ENCODE measurements at regions not wholly inside any gene's neighbourhood (a gene's known extent, or its start where the extent isn't known, plus 50 kb on each side); places are given as distances from the start of the nearest gene placed in this dataset.

DNA sequence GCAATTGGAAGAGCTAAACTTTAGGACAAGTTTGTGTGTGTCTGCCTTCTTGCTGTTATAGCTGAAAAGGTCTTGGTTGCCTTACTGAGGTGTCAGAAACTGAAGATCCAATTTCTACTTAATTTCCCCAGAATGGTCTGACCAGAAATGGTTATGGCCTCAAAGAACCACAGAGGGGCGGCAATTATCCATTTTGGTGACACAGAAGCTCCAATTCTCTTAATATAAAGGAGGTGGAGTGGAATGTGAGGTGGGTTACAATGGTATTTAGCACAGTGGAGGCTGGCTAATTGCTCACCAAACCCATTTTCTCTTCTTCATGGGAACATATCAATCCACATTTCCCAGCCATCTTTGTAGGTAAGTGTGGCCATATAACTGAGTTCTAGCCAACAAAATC lies 1157.2 kb downstream of the OLFM4 start:
- Histone ChIP-seq H3K9me3 (no peaks in the 10 kb centered on the region), H3K4me3 (no peak overlapping the region), H3K27me3 (no peaks in the 10 kb centered on the region), H3K36me3 (no peaks in the 10 kb centered on the region), H3K4me1 (no peaks in the 10 kb centered on the region), H3K27ac (no peak overlapping the region)
- TF ChIP-seq POLR2AphosphoS5 (IDR thresholded peaks at IDR 0.05): no peak
- TF ChIP-seq, protein P1, sequence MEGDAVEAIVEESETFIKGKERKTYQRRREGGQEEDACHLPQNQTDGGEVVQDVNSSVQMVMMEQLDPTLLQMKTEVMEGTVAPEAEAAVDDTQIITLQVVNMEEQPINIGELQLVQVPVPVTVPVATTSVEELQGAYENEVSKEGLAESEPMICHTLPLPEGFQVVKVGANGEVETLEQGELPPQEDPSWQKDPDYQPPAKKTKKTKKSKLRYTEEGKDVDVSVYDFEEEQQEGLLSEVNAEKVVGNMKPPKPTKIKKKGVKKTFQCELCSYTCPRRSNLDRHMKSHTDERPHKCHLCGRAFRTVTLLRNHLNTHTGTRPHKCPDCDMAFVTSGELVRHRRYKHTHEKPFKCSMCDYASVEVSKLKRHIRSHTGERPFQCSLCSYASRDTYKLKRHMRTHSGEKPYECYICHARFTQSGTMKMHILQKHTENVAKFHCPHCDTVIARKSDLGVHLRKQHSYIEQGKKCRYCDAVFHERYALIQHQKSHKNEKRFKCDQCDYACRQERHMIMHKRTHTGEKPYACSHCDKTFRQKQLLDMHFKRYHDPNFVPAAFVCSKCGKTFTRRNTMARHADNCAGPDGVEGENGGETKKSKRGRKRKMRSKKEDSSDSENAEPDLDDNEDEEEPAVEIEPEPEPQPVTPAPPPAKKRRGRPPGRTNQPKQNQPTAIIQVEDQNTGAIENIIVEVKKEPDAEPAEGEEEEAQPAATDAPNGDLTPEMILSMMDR (IDR thresholded peaks at IDR 0.05): no peak
- TF ChIP-seq EP300 (IDR thresholded peaks at IDR 0.05): no peak
- TF ChIP-seq POLR2A (IDR thresholded peaks at IDR 0.05): no peak
- DNase-seq: peak in 1 of 2 donors; percentile 11
- intact Hi-C loops (cut with DNase I; ENCODE audit: low total_unique reads): no loop called here
- WGBS, 5 donors: 58 to 82% (median 69%) methylated on average over 1 of the region's 1 CpG

DNA sequence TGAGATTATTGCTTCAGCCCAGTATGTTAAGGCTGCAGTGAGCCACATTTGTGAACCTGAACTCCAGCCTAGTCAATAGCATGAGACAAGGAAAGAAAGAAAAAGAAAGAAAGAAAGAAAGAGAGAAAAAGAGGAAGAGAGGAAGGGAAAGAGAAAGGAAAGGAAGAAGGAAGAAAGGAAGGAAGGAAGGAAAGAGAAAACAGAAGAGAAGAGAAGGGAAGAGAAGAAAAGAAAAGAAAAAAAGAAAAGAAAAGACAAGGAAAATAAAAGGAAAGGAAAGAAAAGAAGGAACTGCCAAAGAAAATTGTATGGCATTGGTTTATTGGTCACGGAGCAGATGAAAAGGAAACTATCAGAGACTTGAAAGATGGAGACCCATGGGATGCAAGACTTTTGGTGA lies 1158.8 kb downstream of the OLFM4 start:
- no peaks in the 10 kb centered on the region for H3K4me1 ChIP-seq
- no peak for DNase-seq
- intact Hi-C loops (cut with DNase I; ENCODE audit: low total_unique reads): no loop called here
- no peak overlapping the region for H3K27ac ChIP-seq
- H3K27me3 ChIP-seq: no peaks in the 10 kb centered on the region
- H3K9me3 ChIP-seq: no peaks in the 10 kb centered on the region
- H3K36me3 ChIP-seq: no peaks in the 10 kb centered on the region
- H3K4me3 ChIP-seq: no peak overlapping the region
- WGBS, 5 donors: 90 to 97% (median 93%) methylated on average over 1 of the region's 1 CpG
- TF ChIP-seq POLR2A (IDR thresholded peaks at IDR 0.05) (no peak), EP300 (IDR thresholded peaks at IDR 0.05) (no peak), POLR2AphosphoS5 (IDR thresholded peaks at IDR 0.05) (no peak)
- TF ChIP-seq, protein P1 (IDR thresholded peaks at IDR 0.05): no peak

DNA sequence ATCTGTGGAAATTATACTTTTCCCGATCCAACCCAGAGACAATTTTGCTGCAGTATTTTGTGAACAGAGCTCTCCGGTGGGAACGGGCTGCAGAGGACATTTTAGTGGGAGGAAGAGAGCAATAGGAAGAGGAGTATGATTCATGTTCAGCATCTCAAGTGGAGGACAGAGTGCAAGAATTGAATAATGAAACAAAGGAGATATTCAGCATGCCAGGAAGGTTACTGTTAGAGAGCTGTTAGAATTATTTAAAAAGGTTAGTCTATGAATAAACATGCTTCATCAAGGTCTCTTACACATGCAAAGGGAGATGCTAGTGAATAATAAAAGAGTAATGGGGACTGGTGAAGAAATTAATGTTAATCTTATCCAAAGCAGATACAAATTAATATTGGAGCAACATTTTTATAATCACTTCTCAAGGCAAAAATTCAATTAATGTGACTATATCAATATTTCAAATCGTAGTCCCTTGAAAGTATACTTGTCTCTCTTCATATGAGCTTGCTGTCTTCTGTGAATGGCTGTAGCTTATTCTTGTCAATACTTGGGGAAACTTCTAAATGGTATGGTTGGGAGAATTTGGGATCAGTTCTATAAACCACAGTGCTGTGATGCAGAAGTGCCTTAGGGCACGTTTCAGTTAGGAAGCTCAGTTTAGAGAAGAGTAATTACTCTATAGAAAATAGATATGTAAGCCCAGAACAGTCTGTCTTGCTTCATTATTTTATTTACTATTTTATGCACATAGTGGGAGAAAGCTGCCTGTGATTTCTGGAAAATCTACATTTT lies 1165.8 kb downstream of the OLFM4 start:
- Histone ChIP-seq H3K27me3 (no peaks in the 10 kb centered on the region), H3K9me3 (no peaks in the 10 kb centered on the region), H3K4me3 (no peak overlapping the region), H3K4me1 (no peaks in the 10 kb centered on the region), H3K36me3 (no peaks in the 10 kb centered on the region), H3K27ac (no peak overlapping the region)
- DNase-seq: no peak
- WGBS, 5 donors: 65 to 74% (median 69%) methylated on average over 5 of the region's 5 CpGs
- TF ChIP-seq EP300 (IDR thresholded peaks at IDR 0.05) (no peak), POLR2A (IDR thresholded peaks at IDR 0.05) (no peak), POLR2AphosphoS5 (IDR thresholded peaks at IDR 0.05) (no peak)
- TF ChIP-seq, protein P1 (IDR thresholded peaks at IDR 0.05): no peak
- intact Hi-C loops (cut with DNase I; ENCODE audit: low total_unique reads): no loop called here

DNA sequence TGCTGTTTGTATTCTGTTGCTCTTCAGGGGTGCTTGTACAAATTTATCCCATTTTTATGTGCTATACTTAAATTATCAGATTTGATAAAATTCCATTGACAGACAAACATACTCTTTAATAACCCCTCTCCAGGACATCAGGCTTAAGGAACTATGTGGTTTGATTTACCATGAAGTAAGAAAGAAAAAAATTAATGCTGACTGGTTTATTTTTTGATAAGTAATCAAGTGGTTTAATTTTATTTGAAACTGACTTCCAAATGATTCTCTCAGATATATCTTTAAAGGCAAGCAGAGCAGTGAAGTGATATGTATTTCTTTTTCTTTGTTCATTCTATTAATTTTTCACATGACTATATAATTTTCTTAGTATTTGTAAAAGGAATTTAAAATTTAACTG lies 1168.1 kb downstream of the OLFM4 start:
- no peak overlapping the region for H3K4me3 ChIP-seq
- H3K36me3 ChIP-seq: no peaks in the 10 kb centered on the region
- H3K9me3 ChIP-seq: no peaks in the 10 kb centered on the region
- DNase-seq: no peak
- H3K27me3 ChIP-seq: no peaks in the 10 kb centered on the region
- intact Hi-C loops (cut with DNase I; ENCODE audit: low total_unique reads): no loop called here
- TF ChIP-seq POLR2A (IDR thresholded peaks at IDR 0.05) (no peak), EP300 (IDR thresholded peaks at IDR 0.05) (no peak), POLR2AphosphoS5 (IDR thresholded peaks at IDR 0.05) (no peak)
- TF ChIP-seq, protein P1 (IDR thresholded peaks at IDR 0.05): no peak
- no peaks in the 10 kb centered on the region for H3K4me1 ChIP-seq
- H3K27ac ChIP-seq: no peak overlapping the region

All from stomach (tissue), 8 donors.